ENCODE measurements at regions not wholly inside any gene's neighbourhood (a gene's known extent, or its start where the extent isn't known, plus 50 kb on each side); places are given as distances from the start of the nearest gene placed in this dataset.

GRCh38 chr4:115356176-115356575 lies 242.8 kb upstream of the NDST4 start:
- no peak for DNase-seq (ENCODE audit: low read depth)

- DNase-seq (ENCODE audit: low read depth), result no peak
These were observed 241.9 kb upstream of the NDST4 start for GRCh38 chr4:115355329-115355728.

GRCh38 chr4:115353370-115353769 lies 239.9 kb upstream of the NDST4 start:
- DNase-seq (ENCODE audit: low read depth), result no peak

GRCh38 chr4:115343171-115343570 lies 229.8 kb upstream of the NDST4 start:
- DNase-seq (ENCODE audit: low read depth), result no peak

GRCh38 chr4:115334736-115335411 lies 221.5 kb upstream of the NDST4 start:
- no peak for DNase-seq (ENCODE audit: low read depth)

- DNase-seq (ENCODE audit: low read depth), result no peak
These were observed 218.7 kb upstream of the NDST4 start for GRCh38 chr4:115332078-115332477.

GRCh38 chr4:115331241-115331640 lies 217.8 kb upstream of the NDST4 start:
- DNase-seq (ENCODE audit: low read depth), result no peak

GRCh38 chr4:115325836-115326235 lies 212.4 kb upstream of the NDST4 start:
- no peak for DNase-seq (ENCODE audit: low read depth)

- DNase-seq (ENCODE audit: low read depth), result no peak
These were observed 209.8 kb upstream of the NDST4 start for GRCh38 chr4:115323106-115323707.

- no peak for DNase-seq (ENCODE audit: low read depth)
These were observed 201.8 kb upstream of the NDST4 start for GRCh38 chr4:115315182-115315581.

- no peak for DNase-seq (ENCODE audit: low read depth)
These were observed 197.2 kb upstream of the NDST4 start for GRCh38 chr4:115310641-115311040.

- DNase-seq (ENCODE audit: low read depth), result no peak
These were observed 181.3 kb upstream of the NDST4 start for GRCh38 chr4:115294717-115295116.

GRCh38 chr4:115293093-115293462 lies 179.7 kb upstream of the NDST4 start:
- no peak for DNase-seq (ENCODE audit: low read depth)

GRCh38 chr4:115292320-115293092 lies 179.1 kb upstream of the NDST4 start:
- no peak for DNase-seq (ENCODE audit: low read depth)

GRCh38 chr4:115287426-115287825 lies 174.0 kb upstream of the NDST4 start:
- DNase-seq (ENCODE audit: low read depth), result no peak

GRCh38 chr4:115279330-115279729 lies 165.9 kb upstream of the NDST4 start:
- DNase-seq (ENCODE audit: low read depth), result peak; percentile 44

- no peak for DNase-seq (ENCODE audit: low read depth)
These were observed 165.4 kb upstream of the NDST4 start for GRCh38 chr4:115278830-115279229.

- DNase-seq (ENCODE audit: low read depth), result no peak
These were observed 162.2 kb upstream of the NDST4 start for GRCh38 chr4:115275615-115276014.

GRCh38 chr4:115274545-115274944 lies 161.1 kb upstream of the NDST4 start:
- no peak for DNase-seq (ENCODE audit: low read depth)

GRCh38 chr4:115272594-115272993 lies 159.2 kb upstream of the NDST4 start:
- no peak for DNase-seq (ENCODE audit: low read depth)

GRCh38 chr4:115272185-115272584 lies 158.8 kb upstream of the NDST4 start:
- DNase-seq (ENCODE audit: low read depth), result no peak

GRCh38 chr4:115260195-115260594 lies 146.8 kb upstream of the NDST4 start:
- no peak for DNase-seq (ENCODE audit: low read depth)

GRCh38 chr4:115259642-115260041 lies 146.2 kb upstream of the NDST4 start:
- DNase-seq (ENCODE audit: low read depth), result no peak
